NCI-H1417 treated with DMSO at 0.1 percent for 48 hours (cell line): ENCODE measurements at regions not wholly inside any gene's neighbourhood (a gene's known extent, or its start where the extent isn't known, plus 50 kb on each side); places are given as distances from the start of the nearest gene placed in this dataset.

Experiments used
- DNase-seq: peaks from one replicate; lab custom pipeline; 2025; lab: John Stamatoyannopoulos, UW

- no peak for DNase-seq
Measured at GRCh38 chr21:35226968-35227744, 178.1 kb upstream of the RUNX1 start.

DNA sequence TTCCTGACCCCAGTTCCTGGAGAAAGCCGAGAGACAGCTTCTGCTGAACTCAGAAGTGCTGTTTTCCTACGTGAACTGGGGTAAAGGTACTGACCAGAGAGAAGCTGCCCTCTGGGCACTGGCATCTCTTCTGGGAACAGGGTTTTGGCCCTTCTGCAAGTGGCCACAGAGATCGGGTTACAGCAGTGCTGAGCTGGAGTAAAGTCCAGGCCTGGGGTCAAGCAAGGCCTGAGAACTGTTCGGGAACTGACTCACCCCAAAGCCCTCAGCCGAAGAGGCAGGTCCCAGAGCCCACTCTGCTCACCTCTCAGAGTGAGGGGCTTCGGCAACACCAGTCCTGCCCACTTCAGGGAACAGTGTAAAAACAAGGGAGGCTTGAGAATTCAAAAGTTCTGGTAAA, 177.2 kb upstream of the RUNX1 start:
- DNase-seq = no peak

DNA sequence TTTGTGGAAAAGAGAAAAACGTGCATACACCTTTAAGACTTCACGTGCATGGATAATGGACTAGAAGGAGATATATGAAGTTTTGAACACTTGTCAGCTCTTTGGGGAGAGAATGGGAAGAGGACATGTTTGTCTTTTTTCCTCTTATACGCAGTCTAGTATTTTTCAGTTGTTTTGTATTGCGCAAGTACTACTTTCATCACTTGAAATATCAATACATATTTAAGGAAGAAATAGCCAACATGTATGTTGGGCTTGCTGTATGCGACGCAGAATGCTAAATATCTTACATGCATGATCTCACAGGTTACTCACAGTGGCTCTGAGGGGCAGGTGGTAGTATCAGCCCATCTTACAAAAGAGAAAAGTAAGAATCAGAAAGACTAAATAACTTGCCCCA, 176.5 kb upstream of the RUNX1 start:
- no peak for DNase-seq

DNA sequence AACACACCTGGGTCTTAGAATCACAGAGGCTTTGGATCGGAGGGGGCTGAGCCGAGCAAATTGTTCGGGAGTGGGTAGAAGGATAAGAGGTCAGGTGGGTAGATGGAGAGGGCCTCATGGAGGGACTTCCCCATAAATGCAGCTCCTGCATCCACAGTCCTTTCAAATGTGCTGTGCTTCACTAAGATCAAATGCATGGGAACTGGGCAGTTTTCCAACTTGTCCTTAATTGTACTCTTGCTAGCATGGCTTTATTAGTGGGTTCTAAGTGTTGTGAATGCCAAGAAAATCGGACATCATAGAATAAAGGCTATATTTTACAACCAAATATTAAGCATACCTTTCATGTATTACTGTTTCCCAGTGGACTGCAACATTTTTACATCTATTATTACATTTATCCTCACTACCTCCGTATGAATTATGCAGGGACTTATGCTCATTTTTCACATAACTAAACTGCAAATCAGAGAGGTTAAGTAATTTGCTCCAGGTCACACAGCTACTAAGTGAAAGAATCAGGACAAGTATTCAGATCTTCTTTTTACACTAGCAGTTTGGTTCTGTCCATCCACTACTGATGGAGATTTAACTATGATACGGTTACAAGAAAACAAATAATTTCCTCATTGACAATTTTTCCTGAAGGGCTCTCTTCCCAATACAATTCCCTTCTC, 174.5 kb upstream of the RUNX1 start:
- no peak for DNase-seq

DNA sequence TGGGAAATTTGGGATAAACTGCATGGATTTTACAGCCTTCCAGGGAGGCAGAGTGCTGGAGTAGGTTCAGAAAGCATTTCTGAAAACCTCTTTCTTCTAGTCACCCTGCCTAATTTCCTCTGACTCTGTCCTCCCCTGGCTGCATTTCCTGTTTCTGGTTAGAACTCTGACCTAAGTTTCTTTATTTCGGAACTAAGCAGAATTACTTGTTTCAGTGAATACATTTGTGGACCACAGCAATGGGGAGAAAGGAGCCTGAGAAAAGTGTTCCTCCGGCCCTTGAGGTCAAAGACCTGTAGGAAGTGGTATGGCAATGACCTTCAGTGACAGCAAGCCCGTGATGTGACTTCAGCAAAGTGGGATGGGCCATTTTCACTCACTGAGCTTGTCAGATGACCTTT, 173.4 kb upstream of the RUNX1 start:
- DNase-seq = no peak

- no peak for DNase-seq
Measured at GRCh38 chr21:35222021-35222420, 172.9 kb upstream of the RUNX1 start.

GRCh38 chr21:35220301-35220700, 171.2 kb upstream of the RUNX1 start:
- no peak for DNase-seq

- no peak for DNase-seq
Measured at GRCh38 chr21:35219719-35220118, 170.6 kb upstream of the RUNX1 start.

- no peak for DNase-seq
Measured at GRCh38 chr21:35219291-35219690, 170.2 kb upstream of the RUNX1 start.

DNA sequence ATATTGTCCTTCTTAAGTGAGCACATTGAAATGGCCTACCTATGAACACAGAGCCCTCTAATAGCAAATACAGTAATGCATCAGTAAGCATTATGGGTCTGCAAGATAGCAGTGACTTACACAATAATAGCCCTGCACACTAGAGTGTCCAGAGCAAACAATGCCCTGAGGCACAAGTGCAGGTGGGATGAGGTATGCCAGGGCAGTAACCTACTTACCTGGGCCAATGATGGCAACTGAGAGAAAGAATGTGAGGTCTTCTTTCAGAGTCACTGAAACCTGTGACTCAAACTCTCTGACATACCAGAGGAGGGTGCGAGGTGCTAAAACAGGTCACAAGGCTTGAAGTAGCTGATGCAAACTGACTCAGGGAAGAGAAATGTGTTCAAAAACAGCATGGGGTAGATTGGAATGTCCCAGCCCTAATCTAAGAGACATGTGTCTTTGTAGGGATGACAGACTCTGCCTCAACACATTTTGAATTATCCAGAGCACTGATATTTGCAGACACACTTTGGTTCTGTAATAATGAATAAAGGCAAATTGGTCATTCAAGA, 168.5 kb upstream of the RUNX1 start:
- no peak for DNase-seq

- DNase-seq = no peak
Measured at GRCh38 chr21:35216996-35217395, 167.9 kb upstream of the RUNX1 start.

- DNase-seq = no peak
Measured at GRCh38 chr21:35215870-35216269, 166.8 kb upstream of the RUNX1 start.

DNA sequence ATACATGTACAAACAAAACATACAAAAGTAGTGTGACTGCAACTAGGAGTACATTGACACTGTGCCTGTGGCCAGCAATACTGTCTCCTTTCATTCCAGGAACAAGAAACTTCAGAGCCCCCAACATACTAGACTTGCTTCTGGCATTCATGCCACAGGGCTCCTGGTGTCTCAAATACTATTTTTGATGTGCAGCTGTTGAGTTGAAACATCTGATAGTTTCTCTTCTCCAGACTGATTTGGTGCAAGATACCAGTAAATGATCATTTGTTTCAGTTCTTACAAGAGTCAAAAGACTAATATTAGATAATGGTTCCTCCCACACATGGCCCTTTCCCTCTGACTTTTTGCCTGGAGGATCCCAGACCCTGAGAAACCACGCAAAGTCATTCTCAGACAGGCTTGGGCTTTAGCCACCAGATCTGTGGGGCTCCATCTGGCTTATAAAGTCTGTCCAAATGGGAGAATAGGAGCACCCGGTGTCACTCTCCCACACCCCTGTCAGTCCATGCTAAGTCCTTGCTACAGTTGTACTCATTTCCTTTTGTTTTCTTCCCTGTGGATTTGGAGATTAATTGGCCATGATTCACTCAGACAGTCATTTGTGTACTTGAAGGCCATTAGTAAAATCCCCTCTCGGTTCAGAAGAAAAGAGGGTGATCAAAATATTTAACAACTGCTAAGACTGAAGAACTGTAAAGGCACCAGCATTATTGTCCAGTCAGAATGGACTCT, 163.5 kb upstream of the RUNX1 start:
- no peak for DNase-seq

DNA sequence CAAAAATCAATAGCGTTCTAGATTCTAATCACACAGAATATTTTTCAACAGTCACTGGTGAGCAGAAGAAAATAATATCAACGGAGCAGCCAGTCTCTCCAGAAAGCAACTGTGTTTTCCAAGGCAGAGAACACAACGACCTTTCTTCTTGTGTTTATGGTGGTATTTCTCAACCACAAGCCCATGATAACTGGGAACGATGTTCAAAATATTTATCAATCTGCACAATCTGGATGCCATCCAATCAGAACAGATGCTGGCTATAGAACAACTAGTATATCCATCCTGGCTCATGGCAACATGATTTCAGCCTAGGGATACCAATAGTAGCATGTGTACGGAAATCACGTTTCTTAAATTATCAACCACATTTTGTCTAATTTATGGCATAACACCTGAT, 162.7 kb upstream of the RUNX1 start:
- no peak for DNase-seq

DNA sequence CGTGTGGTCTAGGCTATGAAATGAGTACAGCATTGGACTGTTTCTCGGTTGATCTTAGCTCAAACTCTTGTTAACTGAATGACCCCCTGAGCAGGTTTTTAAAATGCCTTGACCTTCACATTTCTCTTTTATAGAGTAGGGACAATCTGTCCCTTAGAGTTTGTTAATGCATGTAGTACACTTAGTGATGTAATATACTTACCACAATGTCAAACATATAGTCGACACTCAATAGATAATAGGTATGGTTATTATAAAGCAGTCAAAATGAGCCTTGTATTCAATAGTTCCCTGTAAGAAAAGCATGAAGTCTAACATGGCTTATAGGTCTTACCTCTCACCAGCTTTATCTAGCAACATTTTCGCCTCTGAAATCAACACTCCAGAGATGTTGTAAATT, 161.0 kb upstream of the RUNX1 start:
- DNase-seq = no peak

DNA sequence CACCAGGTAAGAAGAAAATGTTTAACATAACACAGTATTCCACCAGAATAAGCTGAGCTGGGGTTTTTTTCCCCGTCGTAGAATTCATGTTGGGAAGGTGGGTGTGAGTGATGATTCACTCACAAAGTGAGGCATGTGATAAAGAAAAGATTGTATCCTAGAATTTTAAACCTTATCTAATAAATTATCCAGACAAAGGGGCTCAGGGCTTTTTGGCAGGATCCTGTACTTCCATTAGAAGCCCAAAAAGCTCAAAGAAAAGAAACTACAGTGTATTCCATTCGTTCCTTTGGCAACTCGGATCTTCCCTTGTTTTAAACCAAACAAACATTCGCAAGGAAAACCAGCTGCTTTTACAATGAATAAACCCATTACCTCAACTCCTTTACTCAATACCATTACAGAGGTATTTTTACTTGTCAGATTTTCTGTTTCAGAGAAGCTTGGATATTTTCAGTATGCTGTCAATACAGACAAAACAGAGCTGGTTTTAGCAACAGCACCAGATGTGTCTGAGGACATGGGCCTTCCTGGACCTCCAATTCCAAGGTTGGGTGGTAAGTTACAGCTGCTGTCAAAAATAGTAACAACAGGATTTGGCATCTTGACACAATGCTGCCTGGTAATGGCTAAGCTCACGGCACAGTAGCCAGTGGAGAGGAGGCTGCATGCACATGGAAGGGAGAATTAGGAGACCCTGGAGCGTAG, 159.9 kb upstream of the RUNX1 start:
- DNase-seq = no peak

- DNase-seq = no peak
Measured at GRCh38 chr21:35208104-35208503, 159.0 kb upstream of the RUNX1 start.

DNA sequence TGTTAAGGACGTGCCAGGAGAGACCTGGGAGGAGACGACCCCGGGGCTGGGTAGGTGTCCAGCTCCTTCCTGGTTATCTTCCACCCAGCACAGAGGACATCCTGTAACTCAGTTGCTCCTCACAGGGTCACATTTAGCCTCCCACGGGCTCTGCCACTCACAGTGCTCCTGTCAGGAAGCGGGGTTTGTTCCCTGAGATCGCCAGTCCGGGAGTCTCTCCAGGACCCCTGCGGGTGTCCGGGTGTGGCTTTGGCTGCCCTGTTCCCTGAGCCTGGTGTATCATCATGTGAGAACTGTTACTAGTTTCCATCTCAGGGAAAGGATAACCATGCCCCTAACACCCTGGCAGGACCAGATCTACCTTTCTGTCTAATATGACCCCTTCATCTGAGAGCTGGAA, 158.2 kb upstream of the RUNX1 start:
- DNase-seq = no peak

DNA sequence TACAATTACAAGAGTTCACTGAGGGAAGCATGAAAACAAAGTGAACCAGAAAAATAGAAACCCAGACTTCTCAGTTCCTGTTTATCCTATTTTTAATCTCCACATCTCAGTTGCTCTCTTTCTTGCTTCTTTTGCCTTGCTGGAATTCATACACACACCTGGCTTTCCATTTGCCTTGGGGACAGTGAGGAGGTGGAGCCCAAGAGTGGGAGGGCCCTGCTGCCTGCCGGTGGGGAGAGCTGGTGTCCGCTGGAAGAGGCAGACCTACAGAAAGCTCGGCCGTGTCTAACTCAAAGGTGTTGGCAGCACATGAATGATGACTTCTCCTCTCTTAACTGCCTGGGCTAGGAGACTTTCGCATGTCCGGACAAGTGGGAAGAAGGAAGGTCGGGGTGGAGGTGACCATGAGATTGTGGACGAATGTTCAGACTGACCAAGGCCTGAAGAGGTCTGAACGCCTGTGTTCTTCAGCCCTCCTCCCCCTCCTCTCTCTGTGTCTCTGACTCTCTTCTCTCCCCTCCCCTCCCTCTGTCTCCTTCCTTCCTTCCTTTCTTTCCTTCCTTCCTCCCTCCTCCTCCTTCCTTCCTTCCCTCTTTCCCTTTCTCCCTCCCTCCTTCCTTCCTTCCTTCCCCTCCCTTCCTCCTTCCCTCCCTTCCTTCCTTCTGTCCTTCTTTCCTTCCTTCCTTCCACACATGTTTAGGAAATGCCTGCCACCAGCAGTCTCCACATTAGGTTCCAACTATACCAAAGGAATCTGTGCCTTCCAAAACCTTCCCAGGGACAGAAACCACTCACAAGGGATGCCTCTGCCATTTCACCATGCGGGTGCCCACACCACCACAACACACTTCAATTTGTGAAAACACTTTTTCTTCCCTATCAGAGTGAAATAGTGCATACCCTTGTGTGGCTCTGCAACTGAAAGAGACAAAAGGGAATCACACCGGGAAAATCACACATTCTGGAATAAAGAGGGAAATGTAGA, 157.3 kb upstream of the RUNX1 start:
- DNase-seq = no peak

DNA sequence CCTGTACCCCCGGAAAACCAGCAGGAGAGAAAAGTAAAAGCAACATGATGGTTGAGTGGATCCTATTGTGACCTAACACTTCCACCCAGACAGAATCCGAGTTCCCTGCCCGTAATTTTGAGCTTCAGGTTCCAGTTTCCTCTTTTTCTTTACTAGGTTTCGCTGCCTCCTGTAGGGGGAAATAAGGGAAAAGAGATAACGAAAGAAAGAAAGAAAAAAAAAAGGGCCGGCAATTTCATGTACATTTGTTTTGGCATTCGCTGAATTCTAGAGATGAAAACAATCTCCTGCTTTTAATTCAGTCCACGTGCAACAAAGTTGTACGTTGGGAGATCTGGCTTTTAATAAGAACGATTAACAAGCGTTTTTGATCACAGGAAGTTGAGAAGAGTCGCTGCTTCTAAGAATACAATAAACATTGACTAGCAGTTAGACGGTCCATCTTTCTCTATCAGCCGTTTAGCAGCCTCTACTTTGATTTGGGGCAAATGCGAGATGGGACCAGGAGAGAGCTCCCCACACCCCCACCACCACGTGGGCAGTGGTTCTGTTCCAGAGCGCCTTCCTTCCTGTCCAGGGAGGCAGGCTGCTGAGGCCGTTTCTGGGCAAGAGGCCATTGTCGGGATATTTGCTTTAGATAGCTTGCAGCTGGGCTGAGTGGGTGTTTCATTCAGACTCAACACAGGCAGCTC, 155.9 kb upstream of the RUNX1 start:
- no peak for DNase-seq
